HL-60 (cell line): ENCODE measurements at regions not wholly inside any gene's neighbourhood (a gene's known extent, or its start where the extent isn't known, plus 50 kb on each side); places are given as distances from the start of the nearest gene placed in this dataset.

Experiments used
- GABPA ChIP-seq: IDR thresholded peaks from 2 replicates; pipeline ENCODE4 v1.6.1; 2012; ENCODE audit warnings: low read depth
- POLR2AphosphoS5 ChIP-seq: IDR thresholded peaks from 2 replicates; pipeline ENCODE4 v1.6.1; 2012; ENCODE audit warnings: low read depth
- TF ChIP-seq, protein P1 (sequence below): IDR thresholded peaks from one replicate; pipeline ENCODE4 v1.5.1; 2011; ENCODE audit warnings: low read length, control low read depth, inconsistent platforms; ENCODE audit not compliant: insufficient read depth
- TF ChIP-seq, protein P2 (sequence below): IDR thresholded peaks from 2 replicates; pipeline ENCODE4 v1.6.1; 2012; ENCODE audit warnings: low read depth; ENCODE audit not compliant: insufficient replicate concordance

DNA sequence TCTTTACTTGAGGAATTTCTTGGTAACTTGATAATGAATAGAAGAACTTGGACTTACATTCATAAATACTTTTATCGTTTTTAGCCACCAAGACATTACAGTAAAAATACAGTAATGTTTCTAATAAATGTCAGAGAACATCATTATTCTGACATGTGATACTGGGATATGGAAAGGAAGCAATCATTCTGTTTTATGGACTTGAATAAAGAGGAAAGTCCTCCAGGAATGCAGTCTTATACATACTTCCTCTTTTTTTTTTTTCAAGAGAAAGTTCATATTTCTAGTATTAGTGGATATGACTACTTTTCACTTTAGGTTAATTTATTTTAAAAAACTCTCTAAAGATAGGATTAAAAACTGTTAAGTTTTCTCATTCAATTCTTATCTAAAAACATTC is 220.0 kb upstream of the SEMA3C start:
- TF ChIP-seq, protein P1, sequence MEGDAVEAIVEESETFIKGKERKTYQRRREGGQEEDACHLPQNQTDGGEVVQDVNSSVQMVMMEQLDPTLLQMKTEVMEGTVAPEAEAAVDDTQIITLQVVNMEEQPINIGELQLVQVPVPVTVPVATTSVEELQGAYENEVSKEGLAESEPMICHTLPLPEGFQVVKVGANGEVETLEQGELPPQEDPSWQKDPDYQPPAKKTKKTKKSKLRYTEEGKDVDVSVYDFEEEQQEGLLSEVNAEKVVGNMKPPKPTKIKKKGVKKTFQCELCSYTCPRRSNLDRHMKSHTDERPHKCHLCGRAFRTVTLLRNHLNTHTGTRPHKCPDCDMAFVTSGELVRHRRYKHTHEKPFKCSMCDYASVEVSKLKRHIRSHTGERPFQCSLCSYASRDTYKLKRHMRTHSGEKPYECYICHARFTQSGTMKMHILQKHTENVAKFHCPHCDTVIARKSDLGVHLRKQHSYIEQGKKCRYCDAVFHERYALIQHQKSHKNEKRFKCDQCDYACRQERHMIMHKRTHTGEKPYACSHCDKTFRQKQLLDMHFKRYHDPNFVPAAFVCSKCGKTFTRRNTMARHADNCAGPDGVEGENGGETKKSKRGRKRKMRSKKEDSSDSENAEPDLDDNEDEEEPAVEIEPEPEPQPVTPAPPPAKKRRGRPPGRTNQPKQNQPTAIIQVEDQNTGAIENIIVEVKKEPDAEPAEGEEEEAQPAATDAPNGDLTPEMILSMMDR = no peak
- TF ChIP-seq, protein P2, sequence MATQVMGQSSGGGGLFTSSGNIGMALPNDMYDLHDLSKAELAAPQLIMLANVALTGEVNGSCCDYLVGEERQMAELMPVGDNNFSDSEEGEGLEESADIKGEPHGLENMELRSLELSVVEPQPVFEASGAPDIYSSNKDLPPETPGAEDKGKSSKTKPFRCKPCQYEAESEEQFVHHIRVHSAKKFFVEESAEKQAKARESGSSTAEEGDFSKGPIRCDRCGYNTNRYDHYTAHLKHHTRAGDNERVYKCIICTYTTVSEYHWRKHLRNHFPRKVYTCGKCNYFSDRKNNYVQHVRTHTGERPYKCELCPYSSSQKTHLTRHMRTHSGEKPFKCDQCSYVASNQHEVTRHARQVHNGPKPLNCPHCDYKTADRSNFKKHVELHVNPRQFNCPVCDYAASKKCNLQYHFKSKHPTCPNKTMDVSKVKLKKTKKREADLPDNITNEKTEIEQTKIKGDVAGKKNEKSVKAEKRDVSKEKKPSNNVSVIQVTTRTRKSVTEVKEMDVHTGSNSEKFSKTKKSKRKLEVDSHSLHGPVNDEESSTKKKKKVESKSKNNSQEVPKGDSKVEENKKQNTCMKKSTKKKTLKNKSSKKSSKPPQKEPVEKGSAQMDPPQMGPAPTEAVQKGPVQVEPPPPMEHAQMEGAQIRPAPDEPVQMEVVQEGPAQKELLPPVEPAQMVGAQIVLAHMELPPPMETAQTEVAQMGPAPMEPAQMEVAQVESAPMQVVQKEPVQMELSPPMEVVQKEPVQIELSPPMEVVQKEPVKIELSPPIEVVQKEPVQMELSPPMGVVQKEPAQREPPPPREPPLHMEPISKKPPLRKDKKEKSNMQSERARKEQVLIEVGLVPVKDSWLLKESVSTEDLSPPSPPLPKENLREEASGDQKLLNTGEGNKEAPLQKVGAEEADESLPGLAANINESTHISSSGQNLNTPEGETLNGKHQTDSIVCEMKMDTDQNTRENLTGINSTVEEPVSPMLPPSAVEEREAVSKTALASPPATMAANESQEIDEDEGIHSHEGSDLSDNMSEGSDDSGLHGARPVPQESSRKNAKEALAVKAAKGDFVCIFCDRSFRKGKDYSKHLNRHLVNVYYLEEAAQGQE = no peak
- TF ChIP-seq POLR2AphosphoS5 = no peak
- no peak for TF ChIP-seq GABPA
